ENCODE measurements at regions not wholly inside any gene's neighbourhood (a gene's known extent, or its start where the extent isn't known, plus 50 kb on each side); places are given as distances from the start of the nearest gene placed in this dataset.

DNA sequence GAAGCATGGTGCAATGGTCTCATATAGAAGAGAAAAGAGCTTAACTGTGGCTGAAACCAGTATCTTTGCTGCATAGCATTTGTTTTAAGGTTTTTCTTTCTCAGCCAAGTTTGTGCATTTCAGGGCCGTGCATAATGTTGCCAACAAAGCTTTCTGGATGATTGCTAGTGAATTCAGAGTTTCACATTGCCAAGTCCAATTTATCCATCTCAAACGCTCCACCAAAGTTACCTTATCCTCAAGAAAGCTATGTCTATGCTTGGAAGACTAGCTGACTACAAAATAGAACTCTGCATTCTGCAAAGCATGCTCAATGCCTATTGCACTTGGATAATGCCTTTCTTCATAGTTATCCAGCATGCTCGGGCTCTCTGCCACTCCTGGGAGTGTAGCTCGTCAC lies 535.8 kb upstream of the SGCG start:
- no peak for DNase-seq (ENCODE audit: low read depth in 3 of 3)

DNA sequence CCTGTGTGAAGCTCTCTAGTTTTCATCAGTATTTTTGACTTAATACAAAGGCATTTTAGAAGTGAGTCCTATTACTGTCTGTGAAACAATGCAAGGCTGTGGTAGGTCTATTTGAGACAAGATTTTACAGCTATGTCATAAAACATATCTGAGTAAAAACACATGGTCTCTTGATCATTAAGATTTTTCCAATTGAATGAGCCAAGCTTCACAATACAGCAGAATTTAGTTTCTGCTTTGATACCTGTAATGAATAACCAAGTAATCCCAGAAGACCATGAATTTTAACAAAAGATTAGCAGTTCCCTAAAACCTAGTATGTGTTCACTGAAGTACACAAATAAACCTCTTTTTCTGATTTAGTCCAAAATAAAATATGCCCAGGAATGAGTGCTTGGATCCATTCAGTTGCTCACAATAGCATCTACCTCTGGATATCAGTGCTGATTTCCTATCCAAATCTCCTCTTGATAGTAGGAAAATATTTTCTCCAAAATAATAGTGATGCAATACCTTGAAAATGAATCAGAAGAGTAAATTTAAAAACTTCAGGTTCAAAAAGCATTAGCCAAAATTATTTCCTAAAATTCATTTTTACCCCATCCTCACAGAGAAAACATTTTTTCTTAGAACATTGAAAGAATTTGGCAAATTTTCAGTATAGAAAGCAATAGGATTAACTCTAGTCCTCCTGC lies 533.5 kb upstream of the SGCG start:
- DNase-seq (ENCODE audit: low read depth in 3 of 3), result no peak

DNA sequence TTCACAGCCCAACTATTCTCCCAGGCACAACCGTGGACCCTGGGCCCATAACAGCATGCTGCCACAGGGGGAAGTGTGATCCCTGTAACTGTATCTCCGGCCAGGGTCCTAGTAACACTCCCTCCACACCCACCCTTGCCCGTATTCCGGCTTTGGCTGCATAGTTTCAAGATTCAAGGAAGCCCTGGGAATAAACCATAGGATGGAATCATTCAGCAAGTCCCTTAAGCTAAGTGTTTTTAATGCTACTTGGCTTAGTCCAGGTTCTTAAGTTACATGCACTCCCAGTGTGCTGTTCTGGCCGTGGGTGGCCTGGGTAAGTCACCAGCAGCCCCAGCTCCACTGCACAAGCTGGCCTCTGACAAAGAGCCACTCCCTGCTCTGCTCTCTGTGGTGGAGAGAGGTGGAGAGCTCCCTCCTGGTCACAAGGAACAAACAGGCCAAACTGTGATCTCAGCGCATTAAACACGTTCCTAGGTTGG lies 532.4 kb upstream of the SGCG start:
- DNase-seq (ENCODE audit: low read depth in 3 of 3), result no peak

DNA sequence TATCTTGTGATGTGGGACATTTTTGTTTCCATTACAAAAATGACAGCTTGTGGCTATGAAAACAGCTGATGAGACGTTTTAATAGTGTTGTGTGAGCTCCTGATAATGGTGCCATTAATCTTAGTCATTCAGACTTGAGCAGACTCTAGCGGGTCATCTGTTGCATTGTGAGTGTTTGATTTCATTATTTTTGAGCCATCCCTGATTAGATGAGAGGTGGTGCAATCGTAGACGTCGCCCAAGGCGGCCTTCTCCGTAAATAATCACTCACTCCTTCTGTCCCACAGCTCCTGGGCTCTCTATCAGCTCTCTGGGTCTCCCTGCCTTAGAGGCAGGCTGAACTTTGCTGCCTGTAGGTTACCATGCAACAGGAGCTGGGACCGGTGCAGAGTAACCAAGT lies 528.0 kb upstream of the SGCG start:
- DNase-seq (ENCODE audit: low read depth in 3 of 3), result no peak

DNA sequence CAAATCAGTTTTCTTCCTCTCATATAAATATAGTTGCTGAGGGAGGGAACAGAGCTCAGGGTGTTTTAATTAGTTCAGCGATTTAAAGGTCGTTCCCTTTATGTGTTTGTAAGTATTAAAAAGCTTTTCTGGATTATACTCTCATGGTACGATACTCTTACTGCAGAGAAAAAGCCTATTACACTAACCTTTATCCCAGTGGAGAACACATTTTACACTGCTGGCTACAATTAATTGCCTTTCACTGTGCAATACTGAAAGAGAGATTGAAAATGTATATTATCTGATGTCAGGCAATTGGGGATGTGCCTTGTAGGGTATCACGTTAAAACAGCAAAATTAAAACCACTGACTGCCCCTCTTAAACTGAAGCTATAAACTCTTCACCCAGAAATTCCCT lies 526.9 kb upstream of the SGCG start:
- DNase-seq (ENCODE audit: low read depth in 3 of 3), result no peak

DNA sequence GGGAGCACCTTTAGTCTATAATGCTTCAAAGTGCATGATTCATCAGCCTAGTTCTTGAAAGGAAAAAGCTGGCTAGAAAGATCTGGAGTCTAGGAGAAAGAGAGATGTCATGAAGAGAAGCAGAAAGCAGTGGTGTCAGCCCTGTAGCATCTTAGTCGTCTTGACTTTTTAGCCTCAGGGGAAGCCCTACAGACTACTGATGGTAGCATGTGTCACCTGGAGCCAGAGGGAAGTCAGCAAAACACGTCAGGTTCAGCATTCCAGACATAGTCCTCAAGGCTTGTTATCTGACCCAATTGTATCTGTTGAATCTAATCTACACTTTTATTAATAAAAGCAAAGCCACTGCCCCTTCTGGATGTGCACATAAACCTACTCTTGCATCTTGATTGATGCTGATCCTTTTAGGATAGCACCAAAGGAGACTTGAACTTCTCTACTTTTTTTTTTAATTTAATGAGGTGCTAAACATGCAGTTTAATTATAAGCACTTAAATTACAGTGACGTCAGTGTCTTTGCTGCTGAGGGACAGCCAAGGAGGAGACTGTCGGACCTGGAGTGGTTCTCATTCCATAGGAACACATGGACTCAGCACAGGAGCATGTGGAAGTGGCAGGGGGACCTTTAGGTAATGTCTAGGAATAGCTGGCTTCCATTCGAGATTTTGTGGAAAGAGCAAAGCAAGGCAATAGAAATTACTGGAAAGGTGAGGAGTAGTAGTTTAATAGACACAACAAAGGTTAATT lies 525.5 kb upstream of the SGCG start:
- no peak for DNase-seq (ENCODE audit: low read depth in 3 of 3)

DNA sequence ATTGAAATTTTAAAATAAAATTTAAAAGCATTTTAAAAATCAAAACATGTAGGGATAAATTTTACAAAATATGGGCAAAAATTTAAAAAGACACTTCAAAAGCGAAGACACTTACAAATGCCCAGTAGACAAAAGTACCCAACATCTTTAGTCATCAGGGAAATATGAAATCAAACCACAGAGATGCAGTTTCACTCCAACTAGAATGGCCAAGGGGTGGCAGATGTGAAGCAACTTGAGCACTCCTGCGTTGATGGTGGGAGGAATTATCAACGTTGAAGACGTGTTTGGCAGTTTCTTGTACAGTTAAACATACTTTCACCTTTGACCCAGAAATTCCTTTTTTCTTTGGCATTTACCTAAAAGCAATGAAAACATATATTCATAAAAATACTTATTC lies 518.0 kb upstream of the SGCG start:
- DNase-seq (ENCODE audit: low read depth in 3 of 3), result no peak

DNA sequence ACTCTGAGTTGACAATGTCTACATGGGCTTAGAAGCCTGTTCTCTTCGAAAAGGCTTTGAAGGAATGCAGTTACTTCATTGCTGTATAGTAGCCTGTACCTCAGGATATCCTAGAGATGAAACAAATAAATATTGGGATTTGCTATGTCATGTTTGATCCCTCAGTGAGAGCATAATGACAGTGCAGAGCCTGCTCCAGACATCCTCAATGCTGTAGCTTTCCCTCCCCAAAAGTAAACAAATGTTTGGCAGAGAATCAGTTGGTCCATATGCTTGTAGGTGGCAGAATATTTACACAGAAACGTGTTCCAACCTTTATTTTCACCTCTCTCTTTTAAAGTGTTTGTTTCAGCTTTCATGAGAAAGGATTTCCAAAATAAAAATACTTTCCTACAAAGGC lies 515.3 kb upstream of the SGCG start:
- no peak for DNase-seq (ENCODE audit: low read depth in 3 of 3)

DNA sequence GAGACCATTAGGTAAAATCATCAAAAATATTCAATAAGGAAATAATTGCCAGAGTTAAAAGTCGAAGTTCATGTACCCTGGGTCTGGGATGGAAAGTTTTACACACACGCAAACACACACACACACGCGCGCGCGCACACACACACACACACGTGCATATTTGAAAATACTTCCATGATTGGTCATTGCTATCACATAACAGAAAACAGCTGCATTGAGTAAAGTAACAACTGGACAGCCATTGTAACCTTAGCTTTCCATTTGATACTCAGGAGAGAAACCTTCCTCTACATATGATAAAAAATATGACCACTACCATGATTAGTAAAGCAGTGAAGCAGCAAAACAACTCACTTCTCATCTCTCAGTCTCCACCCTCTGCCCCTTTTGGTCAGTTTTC lies 490.0 kb upstream of the SGCG start:
- no peak for DNase-seq (ENCODE audit: low read depth in 3 of 3)

DNA sequence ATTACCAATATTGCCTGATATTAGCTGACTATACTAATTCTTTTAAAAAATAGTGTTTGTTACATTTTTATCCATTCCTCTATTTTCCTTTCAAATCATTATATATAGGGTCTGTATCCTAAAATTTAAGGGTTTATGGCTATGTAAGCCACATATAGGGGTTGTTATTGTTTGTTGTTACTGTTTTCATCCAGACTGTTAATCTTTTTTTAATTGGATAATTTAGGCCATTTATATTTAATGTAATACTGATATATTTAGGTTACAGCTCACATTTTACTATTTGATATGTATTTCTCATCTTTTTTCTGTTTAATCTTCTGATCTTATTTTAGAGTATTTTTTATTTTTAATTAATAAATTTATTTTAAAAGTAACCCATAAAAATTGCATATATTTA lies 487.1 kb upstream of the SGCG start:
- no peak for DNase-seq (ENCODE audit: low read depth in 3 of 3)

DNA sequence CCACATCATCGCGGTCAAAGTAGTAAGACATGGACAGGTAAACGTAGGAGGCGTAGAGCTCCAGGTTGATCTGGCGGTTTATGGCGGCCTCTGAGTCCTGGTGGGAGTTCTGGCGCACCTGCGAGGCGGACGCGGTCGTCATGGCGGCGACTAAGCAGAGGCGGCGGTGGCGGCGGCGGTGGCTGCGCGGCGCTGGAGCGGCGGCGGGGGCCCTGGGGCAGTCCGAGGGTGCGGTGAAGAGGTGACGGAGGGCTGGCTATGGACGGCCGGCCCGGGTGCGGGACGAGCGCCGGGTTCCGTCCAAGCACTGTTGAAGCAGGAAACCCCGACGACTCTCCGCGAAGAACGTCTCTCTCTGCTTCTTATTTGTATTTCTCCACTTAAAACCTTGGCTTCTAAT lies 484.3 kb upstream of the SGCG start:
- DNase-seq (ENCODE audit: low read depth in 3 of 3), result no peak

DNA sequence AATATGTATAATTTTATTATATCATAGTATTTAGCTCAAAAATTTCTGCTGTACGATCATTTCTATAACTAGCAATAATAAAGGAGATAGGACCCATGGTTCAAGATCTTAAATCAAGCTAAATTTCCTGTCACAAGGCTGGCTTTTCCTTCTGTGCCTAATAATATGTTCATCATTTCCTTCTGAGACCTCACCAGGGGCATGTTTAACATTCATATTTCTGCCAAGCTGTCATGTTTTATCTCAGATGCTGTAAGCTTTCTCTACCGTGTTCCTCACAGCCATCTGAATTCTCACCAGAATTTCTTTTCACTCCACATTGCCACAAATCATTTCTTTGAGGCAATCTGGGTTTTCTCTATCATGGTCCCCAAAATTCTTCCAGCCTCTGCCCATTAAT lies 482.3 kb upstream of the SGCG start:
- DNase-seq (ENCODE audit: low read depth in 3 of 3), result no peak

DNA sequence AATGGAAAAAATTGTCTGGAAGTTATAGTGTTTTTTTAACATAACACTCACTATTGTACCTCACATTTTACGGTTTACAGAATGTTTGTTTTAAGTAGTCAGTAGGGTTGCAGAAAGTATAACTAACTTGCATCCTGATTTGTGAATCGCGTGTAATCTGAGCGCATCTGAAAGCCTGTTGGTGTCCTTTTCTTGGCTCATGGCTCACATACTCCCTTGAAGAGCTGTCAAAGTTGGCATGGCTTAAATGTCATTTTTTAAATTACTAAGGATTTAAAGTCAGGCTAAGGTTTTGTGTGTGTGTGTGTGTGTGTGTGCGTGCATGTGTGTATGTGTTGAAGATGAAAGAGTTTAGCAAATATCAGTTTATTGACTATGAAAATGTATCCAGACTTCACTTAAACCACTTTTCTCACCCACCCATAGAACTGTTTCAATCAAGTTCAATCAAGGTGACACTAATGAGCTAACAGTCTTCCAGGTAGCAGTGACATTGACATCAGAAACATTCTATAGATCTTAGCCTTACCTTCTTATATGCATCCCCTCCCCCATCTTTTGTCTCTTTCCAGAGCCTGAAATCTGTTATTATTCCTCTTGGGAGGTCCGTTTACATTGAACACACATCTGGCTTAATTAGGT lies 480.4 kb upstream of the SGCG start:
- DNase-seq (ENCODE audit: low read depth in 3 of 3), result no peak

DNA sequence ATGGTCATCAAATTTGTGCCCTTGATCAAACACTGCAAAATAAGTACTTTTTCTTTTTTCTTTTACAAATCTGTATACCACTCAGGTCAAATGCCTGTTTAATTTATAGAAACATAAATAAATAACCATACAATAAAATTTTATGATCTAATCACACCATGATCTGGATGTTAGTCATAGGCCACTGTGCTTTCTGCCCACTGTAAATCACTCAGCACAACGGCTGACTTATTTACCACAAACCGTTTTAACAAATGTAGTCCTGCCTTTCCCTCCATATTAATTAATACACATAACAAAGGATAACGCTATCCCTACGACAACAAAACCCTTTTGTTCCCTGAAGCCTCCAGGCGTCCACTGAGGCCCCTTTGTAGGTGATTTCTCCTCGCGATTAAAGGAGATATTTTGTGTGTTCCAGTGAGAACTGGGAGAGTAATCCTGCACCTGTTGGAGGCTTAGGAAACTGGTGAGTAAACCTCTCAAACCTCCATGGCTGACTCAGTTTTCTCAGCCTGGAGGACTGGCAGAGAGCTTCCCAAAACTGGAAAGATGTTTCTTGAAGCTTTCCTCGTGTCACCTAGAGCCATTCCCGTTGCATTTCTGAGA lies 477.1 kb upstream of the SGCG start:
- no peak for DNase-seq (ENCODE audit: low read depth in 3 of 3)

DNA sequence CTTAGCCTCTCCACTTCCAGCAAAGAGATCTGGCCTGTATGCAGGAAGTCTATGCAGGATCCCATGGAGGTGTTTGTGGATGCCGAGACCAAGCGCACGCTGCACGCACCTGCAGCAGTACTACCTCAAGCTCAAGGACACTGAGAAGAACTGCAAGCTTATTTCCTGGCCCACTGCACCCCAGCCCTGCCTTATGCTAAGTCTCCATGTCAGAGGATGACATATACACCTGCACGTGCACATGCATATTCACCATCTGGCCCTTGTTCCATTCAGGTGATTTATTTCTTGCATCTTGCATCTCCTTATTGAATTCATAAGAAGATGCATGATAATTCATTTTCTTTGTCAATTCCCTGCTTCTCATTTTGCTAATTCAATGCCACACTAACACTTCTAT lies 472.8 kb upstream of the SGCG start:
- DNase-seq (ENCODE audit: low read depth in 3 of 3), result no peak

DNA sequence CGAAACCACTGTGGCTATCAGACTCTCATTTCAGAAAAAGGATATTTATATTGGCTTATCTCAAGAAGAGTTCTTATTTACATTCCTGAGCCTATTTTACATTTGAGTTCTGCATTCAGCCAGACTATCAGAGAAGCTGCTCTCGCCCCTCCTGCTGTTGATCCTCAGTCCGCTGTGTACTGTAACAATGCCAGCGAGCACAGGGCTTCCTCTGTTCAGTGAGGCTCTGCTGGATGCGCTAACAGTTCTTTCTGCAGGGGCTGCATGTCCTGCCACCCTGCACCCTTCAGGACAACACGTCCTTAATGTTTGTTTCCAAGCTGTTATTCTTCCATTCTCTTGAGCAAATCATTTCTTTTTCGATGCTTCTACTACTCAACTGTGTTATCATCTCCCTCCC lies 463.7 kb upstream of the SGCG start:
- DNase-seq (ENCODE audit: low read depth in 3 of 3), result no peak

DNA sequence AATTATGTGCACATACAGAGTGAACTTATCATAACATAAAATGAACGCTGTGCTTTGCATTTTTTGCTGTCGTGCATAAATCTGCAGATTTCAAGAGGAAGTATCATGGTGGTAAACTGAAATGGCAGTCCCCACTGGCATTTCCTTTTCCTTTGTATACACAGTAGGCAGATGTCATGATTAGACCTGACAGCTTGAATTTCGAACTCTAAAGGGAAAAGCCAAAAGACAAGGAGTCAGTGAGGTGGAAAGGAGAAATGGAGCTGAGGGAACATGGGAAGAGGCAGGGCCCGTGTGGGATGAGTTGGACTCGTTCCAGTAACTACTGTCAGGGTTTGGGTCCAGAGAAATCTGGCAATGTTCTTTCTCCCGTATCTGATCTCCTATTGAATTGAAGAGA lies 454.1 kb upstream of the SGCG start:
- DNase-seq (ENCODE audit: low read depth in 3 of 3), result no peak

DNA sequence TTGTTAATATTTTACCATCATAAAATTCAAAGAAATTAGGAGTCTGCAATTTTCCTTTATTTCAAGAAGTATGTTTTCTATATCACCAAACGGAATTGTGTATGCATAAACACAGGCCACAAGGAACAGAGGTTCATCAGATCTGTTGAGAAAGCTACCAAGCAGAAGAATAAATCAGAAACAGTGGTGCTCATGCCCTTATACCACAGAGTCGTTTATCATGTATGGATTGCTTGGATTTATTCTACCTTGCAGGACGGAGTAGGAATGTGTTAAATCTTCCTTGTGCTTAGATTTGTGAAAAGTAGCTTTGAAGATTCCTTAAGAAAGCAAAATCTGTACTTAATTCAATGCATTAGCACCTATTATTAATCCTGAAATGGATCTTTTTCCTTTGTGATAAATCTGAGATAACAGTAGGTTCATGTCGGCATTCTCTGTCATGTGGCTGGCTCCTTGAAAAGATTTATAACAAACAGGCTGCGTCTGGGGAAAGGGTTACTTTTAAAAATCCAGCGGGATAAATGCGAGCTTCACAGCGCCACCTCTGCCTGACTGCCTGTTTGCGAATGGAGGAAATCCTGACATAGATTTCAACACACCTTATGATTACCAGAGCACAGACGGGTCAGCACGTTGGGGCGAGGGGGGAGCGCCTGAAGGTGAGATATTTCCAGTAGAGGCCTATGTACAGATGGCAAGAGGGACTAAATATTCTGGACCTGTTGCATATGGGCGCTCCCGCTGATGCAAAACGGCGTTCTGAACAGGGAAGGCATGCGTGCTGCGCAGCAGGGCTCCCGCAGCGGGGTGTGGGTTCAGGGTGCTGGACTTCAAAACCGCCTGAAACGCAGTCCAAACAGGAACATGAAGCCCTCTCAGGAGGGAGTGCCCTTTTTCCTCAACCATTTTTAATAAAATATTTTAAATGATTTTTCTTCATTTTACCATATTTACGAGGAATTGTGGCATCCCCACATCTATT lies 445.5 kb upstream of the SGCG start:
- no peak for DNase-seq (ENCODE audit: low read depth in 3 of 3)

DNA sequence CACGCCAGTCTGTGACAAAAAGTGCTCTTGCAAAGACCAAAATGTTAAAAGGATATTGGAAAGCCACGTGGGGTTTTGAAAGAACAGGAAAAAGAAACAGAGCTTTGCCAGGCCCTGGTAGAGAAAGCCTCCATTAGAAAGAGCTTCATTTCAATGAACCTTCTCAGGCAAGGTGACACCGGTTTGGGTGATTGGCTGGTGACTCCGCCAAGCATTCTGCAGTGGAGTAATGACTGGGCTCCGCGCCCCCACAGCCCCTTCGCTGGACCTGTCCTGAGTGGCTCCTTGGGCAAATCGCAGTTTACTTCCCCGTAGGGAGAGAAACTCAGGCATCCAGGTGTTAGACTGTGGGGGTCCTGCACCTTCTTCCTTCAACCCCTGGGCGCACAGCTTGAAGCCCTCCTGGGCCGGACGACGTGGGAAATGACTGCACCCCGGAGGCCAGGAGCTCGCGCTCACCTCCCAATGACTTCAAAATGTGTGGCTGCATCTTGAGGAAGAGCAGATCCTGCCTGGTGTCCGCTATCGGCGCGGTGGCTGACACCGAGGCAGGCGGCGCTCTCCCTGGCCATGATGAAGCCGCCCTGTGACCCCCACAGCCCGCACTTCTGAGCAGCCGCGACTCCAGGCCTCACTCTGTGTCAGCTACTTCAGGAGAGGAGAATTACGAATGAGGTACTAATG lies 444.6 kb upstream of the SGCG start:
- no peak for DNase-seq (ENCODE audit: low read depth in 3 of 3)

DNA sequence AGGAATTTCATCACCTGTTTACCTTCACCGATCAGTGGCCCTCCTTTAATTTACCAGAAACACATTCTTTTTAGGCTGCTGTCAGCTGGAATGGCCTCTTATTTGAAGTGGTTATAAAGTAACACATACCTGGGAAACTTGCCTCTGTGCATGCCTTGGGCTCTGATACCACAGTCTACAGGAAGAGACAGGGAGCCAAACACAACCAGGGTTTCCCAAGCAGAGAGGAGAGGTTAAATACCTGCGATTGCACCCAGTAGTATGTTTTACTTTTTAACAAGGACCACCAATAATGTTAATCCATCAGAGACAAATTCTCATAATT lies 444.0 kb upstream of the SGCG start:
- DNase-seq (ENCODE audit: low read depth in 3 of 3), result no peak

DNA sequence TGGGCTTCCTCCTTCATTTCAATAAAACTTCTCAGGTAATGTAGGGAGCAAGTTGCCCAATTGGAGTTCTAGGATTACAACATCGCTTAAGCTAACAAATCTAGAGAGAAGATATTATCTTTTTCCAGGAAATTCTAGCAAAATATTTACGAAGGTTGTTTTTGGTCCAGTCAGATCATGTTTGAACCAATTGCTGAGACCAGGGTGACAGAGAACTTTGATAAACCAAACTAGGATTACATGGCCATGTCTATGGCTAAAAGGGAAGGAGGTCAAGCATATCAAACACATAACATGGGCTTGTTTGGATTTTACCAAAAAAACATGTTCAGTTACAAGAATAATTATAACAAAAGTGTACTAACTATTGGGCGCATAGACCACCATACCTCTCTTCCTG lies 442.4 kb upstream of the SGCG start:
- no peak for DNase-seq (ENCODE audit: low read depth in 3 of 3)
